WERI-Rb-1 (cell line): ENCODE measurements at regions not wholly inside any gene's neighbourhood (a gene's known extent, or its start where the extent isn't known, plus 50 kb on each side); places are given as distances from the start of the nearest gene placed in this dataset.
"Not testable (repeated sequence)": the region's sequence is repeated elsewhere in the genome, so short reads cannot be mapped to it uniquely, and the experiment has no call there.

Experiments
- DNase-seq: peaks from one replicate; pipeline ENCODE4 v3.0.0-alpha.2; 2020
- H3K27ac ChIP-seq: fragments of 250-450 bp; sonication (Bioruptor Pico); 2 replicates; pipeline ENCODE4 v1.5.1; 2020; ENCODE audit warnings: mild to moderate bottlenecking, moderate library complexity
- H3K27me3 ChIP-seq: fragments of 250-450 bp; sonication (Bioruptor Pico); 2 replicates; pipeline ENCODE4 v1.5.1; 2021; ENCODE audit warnings: mild to moderate bottlenecking, low read depth, moderate library complexity; ENCODE audit not compliant: insufficient read depth, severe bottlenecking
- H3K36me3 ChIP-seq: fragments of 250-450 bp; sonication (Bioruptor Pico); 2 replicates; pipeline ENCODE4 v1.5.1; 2020; ENCODE audit warnings: mild to moderate bottlenecking, moderate library complexity
- H3K4me3 ChIP-seq: 2 replicates; pipeline ENCODE4 v1.5.1; 2011; ENCODE audit warnings: low read depth, mild to moderate bottlenecking, control low read depth, low read length
- H3K9me3 ChIP-seq: fragments of 250-450 bp; sonication (Bioruptor Pico); 2 replicates; pipeline ENCODE4 v1.5.1; 2021; ENCODE audit warnings: mild to moderate bottlenecking, moderate library complexity; ENCODE audit not compliant: severe bottlenecking
- CTCF ChIP-seq: IDR thresholded peaks from 2 replicates; pipeline ENCODE4 v1.5.1; 2011; ENCODE audit warnings: low read depth, mild to moderate bottlenecking, control low read depth, inconsistent platforms, low read length

- Histone ChIP-seq H3K27me3 (no peaks in the 10 kb centered on the region), H3K4me3 (no peak overlapping the region), H3K27ac (no peak overlapping the region), H3K36me3 (no peaks in the 10 kb centered on the region), H3K9me3 (no peaks in the 10 kb centered on the region)
- TF ChIP-seq CTCF, result no peak
- DNase-seq, result no peak
Observed at GRCh38 chr5:18799482-18800128, 1165.3 kb downstream of the TAF11L14 start.

- Histone ChIP-seq H3K36me3 (no peaks in the 10 kb centered on the region), H3K27ac (no peak overlapping the region), H3K27me3 (no peaks in the 10 kb centered on the region), H3K4me3 (no peak overlapping the region), H3K9me3 (no peaks in the 10 kb centered on the region)
- TF ChIP-seq CTCF, result no peak
- DNase-seq, result no peak
Observed at GRCh38 chr5:18800293-18801025, 1166.2 kb downstream of the TAF11L14 start.

- H3K9me3 ChIP-seq, H3K4me3 ChIP-seq, H3K27ac ChIP-seq, H3K36me3 ChIP-seq, DNase-seq, H3K27me3 ChIP-seq: not testable (repeated sequence)
Observed at GRCh38 chr5:18801413-18801812, 1167.2 kb downstream of the TAF11L14 start.

- no peak overlapping the region for H3K27ac ChIP-seq
- no peaks in the 10 kb centered on the region for H3K27me3 ChIP-seq
- no peak for DNase-seq
Observed at GRCh38 chr5:18802336-18802735, 1168.1 kb downstream of the TAF11L14 start.

GRCh38 chr5:18805376-18805775 lies 1171.1 kb downstream of the TAF11L14 start:
- Histone ChIP-seq H3K27ac (no peak overlapping the region), H3K9me3 (no peaks in the 10 kb centered on the region), H3K4me3 (no peak overlapping the region), H3K36me3 (no peaks in the 10 kb centered on the region), H3K27me3 (no peaks in the 10 kb centered on the region)
- DNase-seq, result no peak
- TF ChIP-seq CTCF, result no peak

More at GRCh38 chr5:18802336-18802735, 1168.1 kb downstream of the TAF11L14 start:
- no peak overlapping the region for H3K4me3 ChIP-seq
- H3K9me3 ChIP-seq, result no peaks in the 10 kb centered on the region
- H3K36me3 ChIP-seq, result no peaks in the 10 kb centered on the region
- TF ChIP-seq CTCF, result no peak

GRCh38 chr5:18807256-18808149 lies 1173.2 kb downstream of the TAF11L14 start:
- no peak for TF ChIP-seq CTCF

More at GRCh38 chr5:18807256-18808149, 1173.2 kb downstream of the TAF11L14 start:
- no peaks in the 10 kb centered on the region for H3K9me3 ChIP-seq
- no peak for DNase-seq
- H3K27me3 ChIP-seq, result no peaks in the 10 kb centered on the region
- no peak overlapping the region for H3K27ac ChIP-seq
- no peak overlapping the region for H3K4me3 ChIP-seq
- H3K36me3 ChIP-seq, result no peaks in the 10 kb centered on the region
